Vagina (tissue), 2 donors: ENCODE measurements at regions not wholly inside any gene's neighbourhood (a gene's known extent, or its start where the extent isn't known, plus 50 kb on each side); places are given as distances from the start of the nearest gene placed in this dataset.
"Not testable (repeated sequence)": the region's sequence is repeated elsewhere in the genome, so short reads cannot be mapped to it uniquely, and the experiment has no call there.

ENCODE experiments used
- DNase-seq, 2 donors: peaks; one replicate each; pipeline ENCODE4 v3.0.0-alpha.2; 2017; ENCODE audit errors: extremely low spot score in 2 of 2
- H3K27ac ChIP-seq: fragments of 200-600 bp; sonication (generic); one replicate; pipeline ENCODE4 v1.5.1; 2019
- H3K27me3 ChIP-seq: fragments of 200-600 bp; sonication (generic); one replicate; pipeline ENCODE4 v1.5.1; 2019
- H3K36me3 ChIP-seq, 2 donors: fragments of 200-600 bp; sonication (generic); one replicate each; pipeline ENCODE4 v1.5.1; 2017 to 2019
- H3K4me1 ChIP-seq: fragments of 200-600 bp; sonication (generic); one replicate; pipeline ENCODE4 v1.5.1; 2019
- H3K4me3 ChIP-seq, 2 donors: fragments of 200-600 bp; sonication (generic); 1 replicate in 1 of 2; 2 replicates in 1 of 2; pipeline ENCODE4 v1.5.1; 2016 to 2019
- H3K9me3 ChIP-seq: fragments of 200-600 bp; sonication (generic); one replicate; pipeline ENCODE4 v1.5.1; 2019
- CTCF ChIP-seq, 3 experiments: fragments of 450-650 bp in 2 of 3; fragments of 200-600 bp in 1 of 3; sonication (generic) in 1 of 3; IDR thresholded peaks; one replicate each; pipeline ENCODE4 v1.5.1; 2017 to 2019; ENCODE audit warnings: antibody characterized with exemption in 3 of 3, mild to moderate bottlenecking in 2 of 3, moderate library complexity in 2 of 3
- POLR2A ChIP-seq, 2 donors: fragments of 450-650 bp; IDR thresholded peaks; one replicate each; pipeline ENCODE4 v1.6.1; 2017; ENCODE audit warnings: antibody characterized with exemption in 2 of 2, mild to moderate bottlenecking in 2 of 2, moderate library complexity in 2 of 2
- POLR2AphosphoS5 ChIP-seq, 2 donors: sonication (generic); formaldehyde crosslinking; IDR thresholded peaks; one replicate each; pipeline ENCODE4 v1.9.0; 2017; ENCODE audit warnings: antibody characterized with exemption in 2 of 2, mild to moderate bottlenecking in 2 of 2, low read depth in 1 of 2; ENCODE audit not compliant: insufficient read depth in 1 of 2
- intact Hi-C: fragments of 100-400 bp; cut with DNase I; formaldehyde crosslinking; loops from one replicate; pipeline ENCODE4 v1.15.1; 2023

- H3K27ac ChIP-seq, result no peak overlapping the region
- intact Hi-C loops, result no loop called here
Measured at GRCh38 chrX:113804291-113804690, 779.6 kb upstream of the HTR2C start.

GRCh38 chrX:113802837-113803236 lies 781.0 kb upstream of the HTR2C start:
- Histone ChIP-seq H3K4me3 (no peak overlapping the region), H3K4me1 (no peaks in the 10 kb centered on the region), H3K27ac (no peak overlapping the region), H3K9me3 (no peaks in the 10 kb centered on the region), H3K27me3 (no peaks in the 10 kb centered on the region), H3K36me3 (no peaks in the 10 kb centered on the region)
- no peak for TF ChIP-seq POLR2AphosphoS5 (IDR thresholded peaks at IDR 0.05; ENCODE audit: insufficient read depth in 1 of 2, low read depth in 1 of 2)
- TF ChIP-seq POLR2A (IDR thresholded peaks at IDR 0.05), result no peak
- no peak for TF ChIP-seq CTCF (IDR thresholded peaks at IDR 0.05)
- intact Hi-C loops, result no loop called here
- DNase-seq, result no peak

More at GRCh38 chrX:113804291-113804690, 779.6 kb upstream of the HTR2C start:
- Histone ChIP-seq H3K27me3 (no peaks in the 10 kb centered on the region), H3K4me1 (no peaks in the 10 kb centered on the region), H3K36me3 (no peaks in the 10 kb centered on the region), H3K4me3 (no peak overlapping the region), H3K9me3 (no peaks in the 10 kb centered on the region)
- DNase-seq, result no peak
- no peak for TF ChIP-seq POLR2A (IDR thresholded peaks at IDR 0.05)
- no peak for TF ChIP-seq POLR2AphosphoS5 (IDR thresholded peaks at IDR 0.05; ENCODE audit: insufficient read depth in 1 of 2, low read depth in 1 of 2)
- TF ChIP-seq CTCF (IDR thresholded peaks at IDR 0.05), result no peak

- H3K4me1 ChIP-seq, result no peaks in the 10 kb centered on the region
- no peaks in the 10 kb centered on the region for H3K9me3 ChIP-seq
- DNase-seq, result no peak
- H3K4me3 ChIP-seq, result no peak overlapping the region
- no peak for TF ChIP-seq POLR2A (IDR thresholded peaks at IDR 0.05)
- TF ChIP-seq CTCF (IDR thresholded peaks at IDR 0.05), result no peak
- TF ChIP-seq POLR2AphosphoS5 (IDR thresholded peaks at IDR 0.05; ENCODE audit: insufficient read depth in 1 of 2, low read depth in 1 of 2), result no peak
- intact Hi-C loops, result no loop called here
- no peaks in the 10 kb centered on the region for H3K36me3 ChIP-seq
- no peaks in the 10 kb centered on the region for H3K27me3 ChIP-seq
- no peak overlapping the region for H3K27ac ChIP-seq
Measured at GRCh38 chrX:113800955-113801354, 782.9 kb upstream of the HTR2C start.

- no peak for DNase-seq
- Histone ChIP-seq H3K9me3 (no peaks in the 10 kb centered on the region), H3K27me3 (no peaks in the 10 kb centered on the region), H3K36me3 (no peaks in the 10 kb centered on the region), H3K27ac (no peak overlapping the region), H3K4me1 (no peaks in the 10 kb centered on the region), H3K4me3 (no peak overlapping the region)
- TF ChIP-seq CTCF (IDR thresholded peaks at IDR 0.05), result no peak
- no peak for TF ChIP-seq POLR2AphosphoS5 (IDR thresholded peaks at IDR 0.05; ENCODE audit: insufficient read depth in 1 of 2, low read depth in 1 of 2)
- TF ChIP-seq POLR2A (IDR thresholded peaks at IDR 0.05), result no peak
- intact Hi-C loops, result no loop called here
Measured at GRCh38 chrX:113793563-113793962, 790.3 kb upstream of the HTR2C start.

- Histone ChIP-seq H3K4me3 (no peak overlapping the region), H3K4me1 (no peaks in the 10 kb centered on the region)
Measured at GRCh38 chrX:113790987-113791386, 792.9 kb upstream of the HTR2C start.

GRCh38 chrX:113784754-113785153 lies 799.1 kb upstream of the HTR2C start:
- H3K27me3 ChIP-seq, H3K4me1 ChIP-seq, H3K9me3 ChIP-seq, H3K36me3 ChIP-seq, H3K27ac ChIP-seq, H3K4me3 ChIP-seq, intact Hi-C loops, DNase-seq: not testable (repeated sequence)

More at GRCh38 chrX:113790987-113791386, 792.9 kb upstream of the HTR2C start:
- DNase-seq, result no peak
- Histone ChIP-seq H3K36me3 (no peaks in the 10 kb centered on the region), H3K9me3 (no peaks in the 10 kb centered on the region), H3K27me3 (no peaks in the 10 kb centered on the region), H3K27ac (no peak overlapping the region)
- intact Hi-C loops, result no loop called here
- no peak for TF ChIP-seq POLR2AphosphoS5 (IDR thresholded peaks at IDR 0.05; ENCODE audit: insufficient read depth in 1 of 2, low read depth in 1 of 2)
